ENCODE measurements at regions not wholly inside any gene's neighbourhood (a gene's known extent, or its start where the extent isn't known, plus 50 kb on each side); places are given as distances from the start of the nearest gene placed in this dataset.

DNA sequence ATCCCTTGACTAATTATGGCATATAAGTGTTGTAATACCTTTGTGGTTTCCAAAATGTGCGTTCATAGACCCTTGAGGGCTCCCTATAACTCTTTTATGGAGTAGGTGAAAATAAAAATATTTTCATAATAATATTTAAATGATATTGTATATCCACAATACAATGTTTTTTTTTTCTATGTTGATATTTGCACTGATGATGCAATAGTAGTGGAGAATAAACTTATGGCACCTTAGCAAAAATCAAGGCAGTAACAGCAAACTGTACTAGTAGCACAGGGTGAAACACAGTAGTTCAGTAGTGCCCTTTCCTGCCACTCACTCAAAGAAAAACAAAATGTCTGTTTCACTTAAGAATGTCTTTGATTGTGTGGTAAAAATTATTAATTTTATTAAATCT is 465.3 kb downstream of the C4orf33 start:
- Histone ChIP-seq H3K4me1 (no peaks in the 10 kb centered on the region), H3K36me3 (no peaks in the 10 kb centered on the region), H3K27me3 (no peaks in the 10 kb centered on the region), H3K9me3 (no peaks in the 10 kb centered on the region), H3K27ac (no peak overlapping the region), H3K4me3 (no peak overlapping the region)
- no peak for DNase-seq
- no peak for TF ChIP-seq POLR2A (IDR thresholded peaks at IDR 0.05)
- TF ChIP-seq, protein P1, sequence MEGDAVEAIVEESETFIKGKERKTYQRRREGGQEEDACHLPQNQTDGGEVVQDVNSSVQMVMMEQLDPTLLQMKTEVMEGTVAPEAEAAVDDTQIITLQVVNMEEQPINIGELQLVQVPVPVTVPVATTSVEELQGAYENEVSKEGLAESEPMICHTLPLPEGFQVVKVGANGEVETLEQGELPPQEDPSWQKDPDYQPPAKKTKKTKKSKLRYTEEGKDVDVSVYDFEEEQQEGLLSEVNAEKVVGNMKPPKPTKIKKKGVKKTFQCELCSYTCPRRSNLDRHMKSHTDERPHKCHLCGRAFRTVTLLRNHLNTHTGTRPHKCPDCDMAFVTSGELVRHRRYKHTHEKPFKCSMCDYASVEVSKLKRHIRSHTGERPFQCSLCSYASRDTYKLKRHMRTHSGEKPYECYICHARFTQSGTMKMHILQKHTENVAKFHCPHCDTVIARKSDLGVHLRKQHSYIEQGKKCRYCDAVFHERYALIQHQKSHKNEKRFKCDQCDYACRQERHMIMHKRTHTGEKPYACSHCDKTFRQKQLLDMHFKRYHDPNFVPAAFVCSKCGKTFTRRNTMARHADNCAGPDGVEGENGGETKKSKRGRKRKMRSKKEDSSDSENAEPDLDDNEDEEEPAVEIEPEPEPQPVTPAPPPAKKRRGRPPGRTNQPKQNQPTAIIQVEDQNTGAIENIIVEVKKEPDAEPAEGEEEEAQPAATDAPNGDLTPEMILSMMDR (IDR thresholded peaks at IDR 0.05) = no peak
- WGBS, 2 donors = 0 to 27% methylated on average over 1 of the region's 1 CpG
- intact Hi-C loops (cut with DNase I) = no loop called here

DNA sequence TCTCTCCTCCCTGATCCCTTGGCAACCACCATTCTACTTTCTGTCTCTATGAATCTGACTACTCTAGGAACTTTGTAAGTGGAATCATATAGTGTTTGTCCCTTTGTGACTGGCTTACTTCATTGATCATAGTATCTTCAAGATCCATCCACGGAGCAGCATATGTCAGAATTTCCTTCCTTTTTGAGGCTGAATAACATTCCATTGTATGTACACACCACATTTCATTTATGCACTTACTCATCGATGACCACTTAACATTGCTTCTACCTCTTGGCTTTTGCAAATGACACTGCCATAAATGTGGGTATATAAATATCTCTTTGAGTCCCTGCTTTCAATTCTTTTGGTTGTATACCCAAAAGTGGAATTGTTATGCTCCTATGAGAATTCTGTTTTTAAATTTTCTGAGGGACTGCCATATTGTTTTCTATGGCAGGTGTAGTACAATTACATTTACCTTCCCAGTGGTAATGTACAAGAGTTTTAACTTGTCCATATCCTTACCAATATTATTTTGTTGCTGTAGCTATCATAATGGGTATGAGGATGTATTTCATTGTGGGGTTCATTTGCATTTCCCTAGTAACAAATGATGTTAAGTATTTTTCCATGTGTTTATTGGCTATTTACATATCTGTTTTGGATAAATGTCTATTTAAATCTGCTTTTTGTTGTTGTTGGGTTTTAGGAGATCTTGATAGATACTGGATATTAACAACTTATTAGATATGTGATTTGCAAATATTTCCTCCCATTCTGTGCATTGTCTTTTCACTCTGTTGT is 466.1 kb downstream of the C4orf33 start:
- 72 to 74% methylated on average over 2 of the region's 2 CpGs for WGBS, 2 donors
- intact Hi-C loops (cut with DNase I) = no loop called here
- TF ChIP-seq, protein P1 (IDR thresholded peaks at IDR 0.05) = no peak
- TF ChIP-seq POLR2A (IDR thresholded peaks at IDR 0.05) = no peak
- Histone ChIP-seq H3K36me3 (no peaks in the 10 kb centered on the region), H3K4me3 (no peak overlapping the region), H3K27ac (no peak overlapping the region), H3K4me1 (no peaks in the 10 kb centered on the region), H3K27me3 (no peaks in the 10 kb centered on the region), H3K9me3 (no peaks in the 10 kb centered on the region)
- DNase-seq = no peak

DNA sequence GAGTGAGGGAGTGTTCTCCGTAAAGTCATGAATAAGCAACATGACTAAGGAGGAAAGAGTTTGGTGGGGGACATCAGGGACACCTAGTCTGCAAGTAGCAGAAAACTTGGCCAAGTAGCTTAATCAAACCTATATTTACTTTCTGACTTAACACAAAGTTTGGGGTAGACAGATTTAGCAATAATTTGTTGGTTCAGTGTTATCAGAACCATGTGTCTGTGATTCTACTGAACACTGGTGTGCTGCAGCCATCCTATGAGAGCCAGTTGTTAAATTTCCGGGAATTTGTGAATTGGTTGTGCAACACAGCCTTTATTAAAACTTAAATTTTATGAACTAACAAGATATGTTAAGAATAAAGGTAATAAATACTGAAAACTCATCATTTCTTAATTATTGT is 469.3 kb downstream of the C4orf33 start:
- no peak for DNase-seq
- Histone ChIP-seq H3K9me3 (no peaks in the 10 kb centered on the region), H3K4me1 (no peaks in the 10 kb centered on the region), H3K27ac (no peak overlapping the region), H3K4me3 (no peak overlapping the region), H3K36me3 (no peaks in the 10 kb centered on the region), H3K27me3 (no peaks in the 10 kb centered on the region)
- intact Hi-C loops (cut with DNase I) = no loop called here
- WGBS, 2 donors = 71 to 74% methylated on average over 2 of the region's 2 CpGs
- no peak for TF ChIP-seq POLR2A (IDR thresholded peaks at IDR 0.05)
- TF ChIP-seq, protein P1 (IDR thresholded peaks at IDR 0.05) = no peak

DNA sequence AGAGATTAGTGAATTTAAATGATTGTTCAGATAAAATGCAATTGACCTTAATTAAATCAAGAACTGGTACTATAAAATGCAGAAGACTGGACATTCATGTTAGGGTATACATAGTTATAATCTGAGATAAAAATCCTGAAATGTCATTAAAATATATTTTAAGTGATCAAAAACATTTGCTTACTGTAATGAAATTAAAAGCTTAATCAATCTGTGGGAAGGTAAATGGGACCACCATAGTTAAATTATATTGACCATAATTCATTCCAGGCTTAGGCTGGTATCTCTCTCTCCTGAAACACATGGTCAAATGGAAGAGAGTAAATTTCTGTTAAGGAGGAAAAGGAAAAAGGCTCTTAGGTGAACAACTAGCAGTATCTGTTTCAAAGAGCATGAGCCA is 474.4 kb downstream of the C4orf33 start:
- Histone ChIP-seq H3K27ac (no peak overlapping the region), H3K36me3 (no peaks in the 10 kb centered on the region), H3K27me3 (no peaks in the 10 kb centered on the region), H3K4me3 (no peak overlapping the region), H3K9me3 (no peaks in the 10 kb centered on the region), H3K4me1 (no peaks in the 10 kb centered on the region)
- intact Hi-C loops (cut with DNase I) = no loop called here
- TF ChIP-seq, protein P1 (IDR thresholded peaks at IDR 0.05) = no peak
- no peak for TF ChIP-seq POLR2A (IDR thresholded peaks at IDR 0.05)
- no peak for DNase-seq

DNA sequence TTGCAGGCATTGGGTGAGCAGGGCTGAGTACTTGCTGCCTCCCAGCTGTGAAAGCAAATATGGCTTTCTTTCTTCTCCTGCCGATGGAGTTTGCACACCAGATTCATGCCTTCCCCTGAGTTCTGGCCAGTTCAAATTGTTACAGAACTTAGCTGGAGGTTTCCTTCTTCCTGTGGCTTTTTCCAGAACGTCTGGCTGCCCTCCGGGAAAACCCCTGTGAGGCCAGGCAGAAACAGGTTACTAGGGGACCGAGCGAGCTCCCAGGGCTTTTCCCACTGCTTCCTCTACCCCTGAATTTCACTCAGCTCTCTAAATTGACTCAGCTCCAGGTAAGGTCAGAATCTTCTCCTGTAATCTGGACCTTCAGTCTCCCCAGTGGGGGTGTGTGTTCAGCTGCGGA is 482.4 kb downstream of the C4orf33 start:
- Histone ChIP-seq H3K9me3 (no peaks in the 10 kb centered on the region), H3K4me3 (no peak overlapping the region), H3K27ac (no peak overlapping the region), H3K36me3 (no peaks in the 10 kb centered on the region), H3K27me3 (no peaks in the 10 kb centered on the region), H3K4me1 (no peaks in the 10 kb centered on the region)
- TF ChIP-seq POLR2A (IDR thresholded peaks at IDR 0.05) = no peak
- TF ChIP-seq, protein P1 (IDR thresholded peaks at IDR 0.05) = no peak
- DNase-seq = no peak
- 64 to 76% methylated on average over 4 to 6 of the region's 6 CpGs for WGBS, 2 donors
- intact Hi-C loops (cut with DNase I) = no loop called here
